HG03159 (cell line): ENCODE measurements at regions not wholly inside any gene's neighbourhood (a gene's known extent, or its start where the extent isn't known, plus 50 kb on each side); places are given as distances from the start of the nearest gene placed in this dataset.
A peak's percentile ranks its signal among the peaks of the same experiment; 100 is the strongest.
"Not testable (repeated sequence)": the region's sequence is repeated elsewhere in the genome, so short reads cannot be mapped to it uniquely, and the experiment has no call there.

Experiments
- ATAC-seq: cut with Tn5 transposase; IDR thresholded peaks from one replicate; pipeline ENCODE4 v1.9.1; 2021; ENCODE audit warnings: mild to moderate bottlenecking, moderate library complexity; ENCODE audit not compliant: unreplicated experiment

DNA sequence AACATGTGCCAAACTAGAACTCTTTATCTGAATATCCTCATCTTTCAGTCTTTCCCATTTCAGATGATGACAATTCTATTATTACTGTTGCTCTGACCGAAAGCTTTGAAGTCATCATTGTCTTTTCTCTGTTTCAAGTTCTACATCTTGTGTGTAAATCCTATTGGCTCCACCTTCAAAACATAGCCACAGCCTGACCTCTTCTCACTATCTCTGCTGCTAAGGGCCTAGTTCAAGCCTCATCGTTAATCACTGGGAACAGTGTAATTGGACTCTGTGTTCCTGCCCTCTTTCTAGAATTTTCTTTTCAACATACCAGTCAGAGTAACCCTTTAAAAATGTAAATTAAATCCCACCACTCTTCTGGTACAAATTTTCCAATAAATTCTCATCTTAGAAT, 105.1 kb downstream of the OXSM start:
- ATAC-seq, result no peak

DNA sequence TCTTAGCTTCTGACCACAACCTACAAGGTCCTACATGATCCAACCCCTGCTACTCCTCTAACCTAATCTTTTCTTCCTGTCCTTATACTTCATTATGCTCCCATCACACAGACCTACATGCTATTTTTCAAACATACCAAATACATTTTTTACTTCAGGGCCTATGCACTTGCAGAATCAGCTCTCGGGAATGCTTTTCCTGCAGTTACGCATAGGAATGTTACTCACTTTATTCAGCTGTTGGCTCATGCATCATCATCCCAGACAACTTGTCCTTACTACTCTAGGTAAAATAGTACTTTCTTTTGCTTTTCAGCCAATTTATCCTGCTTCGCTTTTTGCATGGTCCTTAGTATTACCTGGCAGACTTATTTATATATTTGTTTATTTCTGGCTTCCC, 105.6 kb downstream of the OXSM start:
- ATAC-seq, result no peak

DNA sequence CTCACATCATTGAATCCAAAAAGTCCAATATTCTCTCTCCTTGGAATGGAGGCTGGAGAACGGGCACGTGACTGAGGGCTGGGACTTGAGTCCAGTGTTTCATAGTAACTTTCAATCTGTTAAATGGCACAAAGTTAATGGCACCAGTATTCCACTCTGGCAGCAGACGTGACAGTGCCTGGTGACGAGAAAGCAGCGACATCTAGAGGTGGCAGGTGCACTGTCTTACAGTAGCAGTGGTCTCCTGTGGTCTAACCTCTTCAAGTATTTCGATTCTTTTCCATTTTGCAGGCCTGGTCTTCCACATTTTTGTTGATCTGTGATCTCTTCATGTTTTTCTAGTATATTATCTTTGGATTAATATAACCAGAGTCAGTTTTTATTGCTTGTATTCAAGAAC, 107.1 kb downstream of the OXSM start:
- ATAC-seq, result peak; percentile 65

DNA sequence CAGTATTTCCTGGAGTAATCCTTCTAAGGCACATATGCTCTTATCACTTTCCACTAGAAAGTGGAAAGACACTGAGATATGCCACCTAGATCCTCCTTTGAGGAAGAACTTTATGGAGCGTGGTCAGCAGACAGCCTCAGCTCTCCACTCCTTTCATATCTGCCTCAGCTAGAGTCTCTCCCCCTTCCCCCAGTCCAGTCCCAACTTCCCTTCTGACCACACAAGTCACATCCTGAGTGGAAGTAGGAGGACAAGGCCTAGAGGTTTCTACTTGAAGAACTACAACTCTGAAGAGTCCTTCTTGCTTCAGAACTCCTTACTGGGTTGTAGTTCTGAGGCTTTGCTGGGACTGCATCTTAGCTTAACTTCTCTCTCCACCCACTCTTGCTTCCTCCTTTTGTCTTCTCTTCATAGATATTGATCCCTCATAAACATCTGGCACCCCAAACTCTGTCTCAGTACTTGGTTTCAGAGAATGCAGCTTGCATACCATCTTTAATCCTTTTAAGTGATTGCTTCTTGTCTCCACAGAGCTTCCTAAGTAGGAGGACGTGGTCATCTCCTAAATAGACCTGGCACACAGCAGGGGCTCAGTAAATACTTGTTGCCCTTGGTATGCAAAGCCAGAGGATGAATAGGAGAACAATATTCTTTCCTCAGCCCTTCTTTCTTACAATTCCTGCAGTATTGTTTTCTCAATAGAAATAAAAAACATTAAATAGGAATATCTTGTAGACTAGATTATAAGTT, 109.6 kb downstream of the OXSM start:
- no peak for ATAC-seq

DNA sequence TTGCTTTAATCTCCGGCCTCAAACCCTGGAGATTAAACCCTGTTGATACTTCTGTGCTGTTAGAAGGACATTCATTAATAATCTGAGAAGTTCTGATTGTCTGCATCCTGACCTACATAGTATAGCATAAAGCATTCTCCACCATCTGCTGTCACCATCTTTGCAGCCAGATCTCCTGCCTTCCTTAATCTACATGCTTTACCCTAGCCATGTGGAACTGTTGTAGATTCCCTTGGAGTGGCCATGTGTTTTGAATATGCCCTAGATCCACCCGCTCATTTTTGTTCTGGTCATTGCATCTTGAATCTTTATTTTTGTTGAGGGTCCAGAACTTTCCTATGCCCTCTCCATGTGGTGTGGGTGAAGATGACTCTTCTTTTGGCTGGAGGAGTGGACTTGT, 110.3 kb downstream of the OXSM start:
- ATAC-seq, result no peak

DNA sequence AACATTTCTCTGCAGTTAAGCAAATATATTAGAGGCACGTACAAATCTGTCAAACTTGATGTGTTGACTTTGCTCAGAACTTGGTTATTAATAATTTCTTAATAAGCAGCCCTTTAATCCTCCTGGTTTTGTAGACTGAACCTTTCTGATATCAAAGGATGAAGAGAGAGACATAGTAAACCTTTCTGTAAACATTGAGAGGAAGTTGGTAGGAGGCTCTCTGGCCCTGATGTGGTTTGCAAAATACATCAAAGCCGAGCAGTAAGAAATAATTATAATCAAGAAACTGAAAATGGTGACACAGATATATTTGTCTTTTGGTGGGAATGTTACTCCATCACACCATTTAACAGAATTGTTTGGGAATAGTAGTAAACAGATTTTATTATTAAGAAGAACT, 111.9 kb downstream of the OXSM start:
- no peak for ATAC-seq

DNA sequence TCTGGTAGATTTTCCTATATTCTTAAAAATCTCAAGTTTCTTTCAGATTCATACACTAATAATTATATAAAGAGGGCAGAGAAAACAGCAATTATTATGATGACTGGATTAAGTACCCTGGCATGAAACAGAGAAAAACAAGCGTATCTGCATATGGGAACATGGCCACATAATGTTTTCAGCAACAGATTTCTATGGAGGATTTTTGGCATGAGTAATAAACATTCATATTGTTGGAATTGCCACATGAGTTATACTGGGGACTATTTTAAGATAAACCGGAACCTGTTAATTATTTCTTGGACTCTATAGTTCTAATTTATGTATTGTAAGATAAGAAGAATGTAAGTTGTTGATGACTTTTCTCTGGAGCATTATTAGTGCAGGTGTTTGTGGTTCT, 112.7 kb downstream of the OXSM start:
- ATAC-seq, result no peak

DNA sequence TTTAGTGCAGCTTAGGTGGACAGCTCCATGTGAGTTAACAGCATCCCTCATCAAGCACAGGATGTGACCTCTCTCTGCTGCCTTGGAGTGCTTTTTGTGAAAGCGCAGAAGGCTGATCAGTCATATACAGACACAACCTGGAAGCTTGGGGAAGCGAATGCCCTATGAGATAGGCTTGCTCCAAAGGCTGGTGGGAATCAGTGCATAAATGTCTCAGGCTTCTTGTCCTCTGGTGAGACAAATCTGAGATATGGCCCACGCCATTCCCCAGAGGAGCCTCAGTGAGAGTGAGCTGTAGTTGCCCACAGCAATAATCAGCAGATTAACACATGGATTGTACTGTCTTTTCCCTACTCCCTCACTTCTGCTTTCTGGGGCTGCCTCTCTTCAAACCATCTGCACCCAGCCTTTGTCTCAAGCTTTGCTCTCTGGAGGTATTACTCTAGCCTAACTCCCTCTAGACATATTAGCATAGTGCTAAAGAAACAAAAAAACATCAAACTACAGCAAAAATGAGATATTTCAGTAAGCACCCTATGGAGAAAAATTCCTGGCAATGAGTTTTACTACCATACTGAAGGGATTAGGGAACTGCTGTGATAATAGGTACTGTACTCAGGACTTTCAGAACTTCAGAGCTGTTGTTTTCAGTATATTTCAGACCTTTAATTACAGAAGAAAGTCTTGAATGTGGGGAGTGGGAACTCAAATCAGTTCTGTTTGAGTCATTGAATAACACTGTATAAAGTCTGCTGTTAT, 113.7 kb downstream of the OXSM start:
- ATAC-seq, result no peak

DNA sequence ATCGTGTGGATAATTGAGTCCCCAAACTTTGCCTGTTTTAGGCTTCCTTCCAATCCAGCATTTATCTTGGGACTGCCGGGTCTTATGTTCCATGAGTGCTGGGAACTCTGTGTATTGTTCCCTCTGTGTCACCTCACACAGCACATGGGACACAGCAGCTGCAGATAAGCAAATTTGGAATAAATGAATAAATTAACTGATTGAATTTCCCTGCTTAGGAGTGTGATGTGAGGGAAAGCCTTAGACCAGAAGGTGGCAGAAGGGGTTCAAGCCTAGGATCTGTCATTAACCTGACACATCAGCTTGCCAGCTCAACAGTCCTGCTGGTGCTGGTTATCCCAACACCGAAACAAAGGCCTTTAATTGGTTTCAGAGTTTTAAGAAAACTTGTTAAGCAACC, 114.3 kb downstream of the OXSM start:
- no peak for ATAC-seq

DNA sequence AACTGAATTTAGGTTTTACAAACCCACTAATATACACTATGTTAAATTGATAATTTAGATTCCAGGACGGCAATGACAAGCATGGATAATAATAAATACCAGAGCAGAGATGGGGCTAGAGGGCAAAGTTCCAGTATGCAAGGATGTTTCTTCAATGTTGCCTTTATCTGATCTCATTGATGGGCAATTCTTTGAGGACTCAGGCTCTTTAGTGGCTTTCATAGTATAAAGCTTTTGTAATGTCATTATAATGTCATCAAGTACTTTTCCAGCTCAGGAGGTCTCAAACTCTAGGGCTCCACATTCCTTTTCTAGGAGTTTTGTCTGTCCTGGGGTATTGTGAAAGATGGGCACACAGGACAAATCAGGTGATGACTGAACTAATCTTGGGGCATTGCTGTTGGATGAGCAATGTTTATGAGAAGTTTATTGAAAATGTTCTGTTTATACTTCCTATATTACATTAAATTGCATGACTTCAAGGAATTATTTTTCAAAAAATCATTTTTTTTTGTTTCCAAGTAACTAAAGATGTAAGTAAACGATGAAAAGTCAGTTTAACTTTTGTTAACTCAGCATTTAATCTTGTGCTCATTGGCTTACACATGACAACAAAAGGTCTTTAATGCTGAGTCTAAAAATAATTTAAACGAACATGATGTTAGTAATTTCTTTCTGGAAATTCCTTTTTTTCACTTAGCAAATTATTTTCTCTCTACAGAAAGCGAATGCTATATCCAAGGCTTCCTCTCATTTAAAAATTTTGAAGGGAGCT, 116.4 kb downstream of the OXSM start:
- ATAC-seq, result no peak

DNA sequence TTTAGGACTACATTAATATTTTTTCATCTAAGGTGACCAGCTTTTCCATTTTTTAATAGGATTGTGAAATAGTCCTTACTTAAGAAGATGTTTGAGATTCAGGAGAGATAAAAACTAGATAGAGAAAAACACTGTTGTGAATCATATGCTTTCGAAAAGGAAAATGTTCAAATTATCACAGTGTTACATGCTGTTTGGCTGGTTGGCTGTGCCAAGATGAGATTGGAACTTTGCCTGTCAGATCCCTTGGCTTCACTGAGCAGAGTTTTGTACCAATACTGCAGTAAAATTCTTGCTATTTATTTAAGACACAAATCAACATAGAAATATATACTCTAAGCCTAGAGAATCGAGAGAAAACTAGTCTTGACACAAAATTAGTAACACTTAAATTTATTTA, 117.2 kb downstream of the OXSM start:
- no peak for ATAC-seq

DNA sequence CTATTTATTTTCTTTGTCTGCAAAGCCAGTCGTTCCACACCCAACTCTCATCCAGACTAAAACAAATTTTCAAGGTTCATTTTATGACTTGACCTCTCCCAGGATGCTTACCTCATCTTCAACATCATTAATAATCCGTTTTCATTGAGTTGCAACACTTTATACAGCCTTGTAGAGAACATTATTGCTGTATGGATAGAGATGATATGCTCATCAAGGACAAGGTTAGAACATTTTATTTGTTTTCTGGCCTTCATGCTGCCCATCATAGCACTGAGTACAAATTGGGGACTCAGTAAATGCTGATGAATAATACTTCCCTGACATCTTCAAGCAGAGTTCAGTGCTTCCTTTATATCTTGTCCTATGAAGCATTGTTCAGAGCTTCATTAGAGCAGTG, 120.2 kb downstream of the OXSM start:
- no peak for ATAC-seq

DNA sequence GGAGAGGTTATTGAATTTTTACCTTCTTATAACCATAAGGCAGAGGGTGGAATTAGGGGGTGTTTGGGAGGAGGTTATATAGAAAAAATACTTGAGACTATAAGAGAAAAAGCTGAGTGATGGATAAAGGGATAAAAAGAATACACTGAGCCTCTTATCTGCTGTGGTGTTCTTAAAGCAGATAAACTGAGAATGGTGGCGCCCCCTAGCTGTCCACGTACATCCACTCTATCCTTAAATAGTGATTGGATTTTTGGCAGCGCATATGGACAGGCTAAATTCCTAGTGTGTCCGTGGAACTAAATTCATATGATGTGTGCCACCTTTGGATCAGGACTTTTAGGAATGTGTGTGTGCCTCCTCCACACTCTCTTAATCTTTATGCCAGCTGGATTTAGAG, 121.1 kb downstream of the OXSM start:
- ATAC-seq, result peak; percentile 77

DNA sequence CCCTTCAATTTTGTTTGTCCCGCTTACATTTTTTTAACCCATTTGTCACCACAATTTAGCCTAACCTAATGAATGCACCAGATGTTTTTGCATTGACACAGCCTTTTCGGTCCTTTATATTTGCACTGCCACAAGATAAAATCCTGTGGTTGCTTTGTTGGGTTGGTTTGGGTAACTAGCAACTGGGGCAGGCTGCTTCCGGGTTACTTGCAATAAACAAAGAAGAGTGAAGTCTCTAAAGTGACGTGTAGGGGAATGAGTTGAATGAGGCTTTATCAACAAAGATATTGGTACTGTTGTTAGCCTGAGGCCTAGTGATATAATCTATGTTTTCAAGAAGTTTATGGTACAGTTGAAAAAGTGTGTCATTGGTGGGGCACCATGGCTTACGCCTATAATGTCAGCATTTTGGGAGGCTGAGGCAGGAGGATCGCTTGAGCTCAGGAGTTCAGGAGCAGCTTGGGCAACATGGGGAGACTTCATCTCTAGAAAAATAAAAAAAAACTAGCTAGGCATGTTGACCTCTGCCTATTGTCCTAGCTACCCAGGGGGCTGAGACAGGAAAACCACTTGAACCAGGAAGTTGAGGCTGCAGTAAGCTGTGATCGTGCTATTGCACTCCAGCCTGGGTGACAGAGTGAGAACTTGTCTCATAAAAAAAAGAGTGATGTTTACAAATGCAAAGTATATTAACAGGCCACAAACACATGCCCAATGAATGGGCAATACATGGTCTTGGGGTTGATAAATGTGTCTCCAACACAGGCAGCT, 121.8 kb downstream of the OXSM start:
- no peak for ATAC-seq

DNA sequence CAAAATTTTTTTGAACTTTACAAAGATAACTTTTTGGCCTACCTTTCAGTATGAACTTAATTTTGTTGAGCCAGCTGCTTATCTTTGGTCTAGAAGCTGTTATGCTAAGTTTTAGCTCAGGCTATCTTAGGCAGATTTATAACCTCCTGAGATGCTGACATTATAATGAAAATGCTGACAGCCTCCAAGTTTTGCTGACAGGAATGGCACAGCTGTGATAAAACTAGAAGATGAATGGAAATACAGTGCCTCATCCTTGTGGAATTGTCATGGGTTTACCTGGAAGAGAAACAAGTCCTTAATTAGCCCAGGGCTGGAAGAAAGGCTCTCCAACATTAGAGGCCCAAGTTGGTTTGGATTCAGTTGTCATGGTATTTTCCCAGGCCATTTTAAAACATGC, 123.3 kb downstream of the OXSM start:
- ATAC-seq, result no peak

DNA sequence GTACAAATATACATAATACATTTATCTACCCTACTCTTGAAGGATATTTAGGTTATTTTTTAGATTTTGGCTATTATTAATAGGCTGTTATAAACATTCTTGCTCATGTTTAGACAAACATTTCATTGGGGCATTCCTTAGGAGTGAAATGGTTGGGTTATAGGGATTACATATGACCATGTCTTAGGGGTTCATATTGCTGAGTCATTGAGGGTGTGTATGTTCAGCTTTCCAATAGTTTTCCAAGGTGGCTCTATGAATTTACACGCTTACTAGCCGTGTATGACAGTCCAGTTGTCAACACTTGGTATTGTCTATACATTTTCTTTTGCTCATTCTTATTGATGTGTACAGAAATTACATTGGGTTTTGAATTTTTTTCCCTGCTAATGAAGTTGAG, 125.8 kb downstream of the OXSM start:
- ATAC-seq, result no peak

DNA sequence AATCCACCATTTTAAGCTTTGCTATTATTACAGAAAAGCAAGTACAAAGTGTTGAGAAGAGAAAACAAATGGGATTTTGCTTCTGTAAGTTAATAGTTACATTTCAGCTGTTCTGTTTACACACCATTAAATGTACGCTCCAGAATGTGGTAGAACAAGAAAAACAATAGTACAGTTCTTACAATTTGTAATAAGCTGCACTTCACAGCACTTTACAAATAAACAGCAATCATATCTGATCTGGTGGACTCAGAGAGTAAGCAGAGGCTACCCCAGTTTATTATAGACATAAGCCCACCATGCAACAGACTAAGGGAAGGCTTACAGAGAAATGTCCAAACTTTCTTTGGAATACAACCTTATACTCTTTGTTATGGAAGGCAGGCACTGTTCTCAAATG, 126.4 kb downstream of the OXSM start:
- ATAC-seq, result no peak

DNA sequence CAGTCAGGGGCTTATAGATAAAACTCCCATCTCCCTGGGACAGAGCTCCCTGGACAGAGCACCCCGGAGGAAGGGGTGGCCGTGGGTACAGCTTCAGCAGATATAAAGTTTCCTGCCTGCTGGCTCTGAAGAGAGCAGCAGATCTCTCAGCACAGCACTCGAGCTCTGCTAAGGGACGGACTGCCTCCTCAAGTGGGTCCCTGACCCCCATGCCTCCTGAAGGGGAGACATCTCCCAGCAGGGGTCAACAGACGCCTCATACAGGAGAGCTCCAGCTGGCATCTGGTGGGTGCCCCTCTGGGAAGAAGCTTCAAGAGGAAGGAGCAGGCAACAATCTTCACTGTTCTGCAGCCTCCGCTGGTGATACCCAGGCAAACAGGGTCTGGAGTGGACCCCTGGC, 142.1 kb downstream of the OXSM start:
- not testable (repeated sequence) for ATAC-seq

DNA sequence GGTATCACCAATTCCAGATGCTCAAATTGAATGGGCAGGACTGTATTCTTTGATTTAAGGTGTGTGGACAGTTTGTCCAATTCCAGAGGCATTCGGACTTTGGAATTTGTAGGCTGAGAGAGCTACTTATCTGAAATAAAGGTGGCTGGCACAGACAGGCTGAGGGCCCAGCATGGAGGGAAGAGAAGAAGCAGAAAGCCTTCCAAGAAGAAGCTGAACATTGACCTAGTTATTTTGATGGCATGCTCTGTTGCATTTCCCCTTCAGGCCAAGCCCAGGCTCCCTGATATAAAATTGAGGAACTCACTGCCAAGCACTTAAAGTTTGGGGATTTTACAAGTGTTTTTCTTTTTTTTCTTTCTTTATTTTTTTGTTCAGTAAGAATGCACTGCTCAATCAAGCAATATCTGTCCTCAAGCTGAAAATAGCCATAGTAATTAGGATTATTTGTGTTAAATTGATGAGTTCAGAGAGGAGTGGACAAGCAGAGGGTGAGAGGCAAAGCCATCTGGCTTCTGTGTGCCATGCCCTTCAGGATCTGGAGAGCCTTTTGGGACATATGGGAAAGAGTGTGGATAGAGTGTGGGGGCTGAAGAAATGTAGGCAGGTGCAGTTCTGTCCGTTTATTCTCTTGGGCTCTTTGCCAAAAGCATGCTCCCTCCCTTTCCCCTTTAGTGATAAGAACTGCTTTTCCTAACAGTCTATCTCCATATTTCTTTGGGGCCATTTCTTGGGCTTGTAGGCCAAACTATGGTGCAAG, 148.9 kb downstream of the OXSM start:
- ATAC-seq, result no peak

DNA sequence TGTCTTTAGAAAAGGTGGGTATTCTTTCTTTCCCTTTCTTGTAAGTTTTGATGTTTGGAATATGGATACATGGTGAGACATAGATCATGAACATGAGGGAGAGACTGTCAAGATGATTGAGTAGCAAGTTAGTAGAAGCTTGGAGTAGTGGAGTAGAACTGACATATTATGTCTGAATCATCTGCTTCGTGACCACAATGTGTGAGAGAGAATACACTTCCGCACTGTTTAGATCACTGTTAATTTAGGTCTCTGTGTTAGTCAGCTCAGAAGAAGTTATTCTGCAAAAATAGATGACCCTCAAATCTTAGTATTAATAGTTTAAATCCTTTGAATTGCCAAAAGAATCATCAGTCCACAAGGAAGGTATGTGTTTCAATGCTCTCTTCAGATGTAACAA, 151.0 kb downstream of the OXSM start:
- no peak for ATAC-seq
